Dendritic cell treated with granulocyte-macrophage colony-stimulating factor and Interleukin-4, amounts not matched to agents 40 ng/mL and 50 ng/mL, for 4 days (primary cell): ENCODE measurements at regions not wholly inside any gene's neighbourhood (a gene's known extent, or its start where the extent isn't known, plus 50 kb on each side); places are given as distances from the start of the nearest gene placed in this dataset.

Source experiments
- H3K27ac Mint-ChIP-seq: one replicate; pipeline ENCODE4 v1.8.0; 2022; ENCODE audit warnings: mild to moderate bottlenecking, mixed read lengths
- H3K27me3 Mint-ChIP-seq: one replicate; pipeline ENCODE4 v1.8.0; 2022; ENCODE audit warnings: mild to moderate bottlenecking, mixed read lengths
- H3K36me3 Mint-ChIP-seq: one replicate; pipeline ENCODE4 v1.8.0; 2022; ENCODE audit warnings: low read depth, mixed read lengths
- H3K4me1 Mint-ChIP-seq: one replicate; pipeline ENCODE4 v1.8.0; 2022; ENCODE audit warnings: low read depth, mixed read lengths
- H3K4me3 Mint-ChIP-seq: one replicate; pipeline ENCODE4 v1.8.0; 2022; ENCODE audit warnings: mild to moderate bottlenecking, moderate library complexity, mixed read lengths
- H3K9me3 Mint-ChIP-seq: one replicate; pipeline ENCODE4 v1.8.0; 2022; ENCODE audit warnings: mixed read lengths
- intact Hi-C: fragments of 100-400 bp; cut with micrococcal nuclease; formaldehyde crosslinking; loops from one replicate; pipeline ENCODE4 v1.15.0; 2022

GRCh38 chr12:81953541-81953940 is 194.4 kb upstream of the PPFIA2 start:
- Mint-ChIP-seq H3K27me3 (peaks cover 28% of the 10 kb centered on the region), H3K36me3 (no peaks in the 10 kb centered on the region), H3K27ac (no peak overlapping the region), H3K9me3 (peaks cover 7% of the 10 kb centered on the region), H3K4me1 (peaks cover 52% of the 10 kb centered on the region), H3K4me3 (no peak overlapping the region)
- intact Hi-C loops, result loop anchor here (10.0 kb wide), 1 partner anchor 401 kb away; the partner anchor contains the start of genes CCDC59 and METTL25

DNA sequence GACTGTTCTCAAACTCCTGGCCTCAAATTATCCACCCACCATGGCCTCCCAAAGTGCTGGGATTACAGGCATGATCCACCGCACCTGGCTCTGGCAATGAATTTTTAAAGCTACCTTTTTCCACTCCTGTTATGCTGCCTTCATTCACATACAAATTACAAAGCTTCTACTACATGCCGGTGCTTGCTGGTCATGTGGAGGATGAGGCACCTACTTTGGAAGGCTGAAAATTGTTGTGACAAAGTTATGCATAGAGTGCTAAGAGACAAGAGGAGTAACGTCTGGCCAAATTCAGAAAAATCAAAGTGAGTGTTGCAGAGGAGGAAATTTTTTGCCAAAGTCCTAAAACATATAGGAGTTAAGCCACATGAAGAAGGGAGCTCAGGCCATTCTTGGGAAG is 191.7 kb upstream of the PPFIA2 start:
- Mint-ChIP-seq H3K4me3 (no peak overlapping the region), H3K4me1 (peaks cover 46% of the 10 kb centered on the region), H3K27me3 (peaks cover 40% of the 10 kb centered on the region), H3K27ac (peak overlapping the region; percentile 60), H3K9me3 (peaks cover 7% of the 10 kb centered on the region), H3K36me3 (no peaks in the 10 kb centered on the region)
- intact Hi-C loops, result loop anchor here (10.0 kb wide), 1 partner anchor 404 kb away; the partner anchor contains the start of genes CCDC59 and METTL25

DNA sequence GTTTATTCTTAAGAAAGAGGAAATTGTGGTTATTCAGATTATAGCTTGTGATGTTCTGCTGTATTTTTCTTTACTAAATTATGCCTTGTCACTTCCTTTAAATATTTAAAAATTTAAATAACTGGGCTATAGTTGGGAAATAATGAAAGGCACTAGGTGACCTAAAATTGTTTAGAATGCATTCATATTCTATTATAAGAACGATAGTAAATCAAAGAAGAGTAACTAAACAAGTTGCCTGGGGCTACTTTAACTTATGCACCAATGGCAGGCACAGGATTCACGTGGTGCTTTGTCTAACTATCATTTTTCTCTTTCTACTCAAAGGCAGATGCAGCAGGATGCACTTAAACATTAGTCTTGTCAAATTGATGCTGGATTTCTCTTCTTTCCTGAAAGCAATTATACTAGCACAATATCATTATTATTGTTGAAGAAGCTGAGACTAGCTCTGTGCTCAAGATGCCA is 190.7 kb upstream of the PPFIA2 start:
- Mint-ChIP-seq H3K4me3 (no peak overlapping the region), H3K27ac (peak overlapping the region; percentile 60), H3K36me3 (no peaks in the 10 kb centered on the region), H3K4me1 (peaks cover 53% of the 10 kb centered on the region), H3K27me3 (peaks cover 45% of the 10 kb centered on the region), H3K9me3 (peaks cover 7% of the 10 kb centered on the region)
- intact Hi-C loops, result loop anchor here (10.0 kb wide), 1 partner anchor 405 kb away; the partner anchor contains the start of genes CCDC59 and METTL25

GRCh38 chr12:81949416-81949815 is 190.3 kb upstream of the PPFIA2 start:
- peak overlapping the region; percentile 60 for H3K27ac Mint-ChIP-seq
- peaks cover 44% of the 10 kb centered on the region for H3K27me3 Mint-ChIP-seq
- intact Hi-C loops, result no loop called here
- H3K4me1 Mint-ChIP-seq, result peaks cover 58% of the 10 kb centered on the region
- no peak overlapping the region for H3K4me3 Mint-ChIP-seq
- H3K9me3 Mint-ChIP-seq, result peaks cover 7% of the 10 kb centered on the region
- H3K36me3 Mint-ChIP-seq, result no peaks in the 10 kb centered on the region

DNA sequence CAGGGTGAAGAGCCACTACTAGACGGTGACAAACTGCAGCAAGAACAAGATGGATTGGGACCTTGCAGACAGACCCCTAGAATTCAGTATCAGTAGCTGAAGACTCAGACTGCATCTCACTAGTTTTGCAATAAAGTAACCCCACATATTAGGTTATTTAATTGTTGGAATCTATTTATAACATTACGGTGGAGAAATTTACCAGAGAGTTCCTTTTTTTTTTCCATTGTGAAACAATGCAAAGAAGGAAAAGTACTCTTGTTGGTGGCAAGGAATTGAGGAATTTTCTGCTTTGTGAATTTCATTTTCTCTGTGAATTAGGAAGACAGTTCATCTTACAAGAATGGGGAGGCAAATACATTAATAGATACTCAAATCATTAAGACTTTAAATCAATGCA is 185.7 kb upstream of the PPFIA2 start:
- Mint-ChIP-seq H3K27ac (no peak overlapping the region), H3K36me3 (no peaks in the 10 kb centered on the region), H3K27me3 (peaks cover 33% of the 10 kb centered on the region), H3K9me3 (no peaks in the 10 kb centered on the region), H3K4me3 (no peak overlapping the region), H3K4me1 (peaks cover 60% of the 10 kb centered on the region)
- intact Hi-C loops, result no loop called here

- Mint-ChIP-seq H3K4me3 (no peak overlapping the region), H3K9me3 (no peaks in the 10 kb centered on the region), H3K4me1 (peaks cover 66% of the 10 kb centered on the region), H3K36me3 (no peaks in the 10 kb centered on the region), H3K27me3 (peaks cover 52% of the 10 kb centered on the region), H3K27ac (no peak overlapping the region)
- intact Hi-C loops, result no loop called here
Observed at GRCh38 chr12:81942594-81942993, 183.4 kb upstream of the PPFIA2 start.

- Mint-ChIP-seq H3K4me1 (no peaks in the 10 kb centered on the region), H3K27ac (no peak overlapping the region), H3K4me3 (no peak overlapping the region), H3K9me3 (no peaks in the 10 kb centered on the region), H3K36me3 (no peaks in the 10 kb centered on the region), H3K27me3 (peaks cover 29% of the 10 kb centered on the region)
- intact Hi-C loops, result no loop called here
Observed at GRCh38 chr12:81930037-81930436, 170.9 kb upstream of the PPFIA2 start.

DNA sequence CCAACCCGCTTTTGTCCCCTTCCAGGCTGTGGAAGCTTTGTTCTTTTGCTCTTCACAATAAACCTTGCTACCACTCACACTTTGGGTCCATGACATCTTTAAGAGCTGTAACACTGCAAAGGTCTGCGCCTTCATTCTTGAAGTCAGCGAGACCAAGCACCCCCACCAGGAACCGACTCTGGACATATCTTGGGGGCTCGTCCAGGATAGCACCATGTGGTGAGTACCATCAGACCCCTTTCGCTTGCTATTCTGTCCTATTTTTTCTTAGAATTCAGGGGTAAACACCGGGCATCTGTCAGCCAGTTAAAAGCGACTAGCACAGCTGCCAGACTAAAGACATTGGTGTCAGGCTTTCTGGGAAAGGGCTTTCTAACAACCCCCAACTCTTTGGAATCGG is 137.6 kb upstream of the PPFIA2 start:
- peaks cover 59% of the 10 kb centered on the region for H3K9me3 Mint-ChIP-seq
- H3K4me1 Mint-ChIP-seq, result no peaks in the 10 kb centered on the region
- no peaks in the 10 kb centered on the region for H3K27me3 Mint-ChIP-seq
- no peak overlapping the region for H3K27ac Mint-ChIP-seq
- H3K4me3 Mint-ChIP-seq, result no peak overlapping the region
- intact Hi-C loops, result no loop called here
- H3K36me3 Mint-ChIP-seq, result no peaks in the 10 kb centered on the region

GRCh38 chr12:81888961-81889360 is 129.8 kb upstream of the PPFIA2 start:
- H3K27ac Mint-ChIP-seq, result no peak overlapping the region
- intact Hi-C loops, result no loop called here
- H3K9me3 Mint-ChIP-seq, result peaks cover 8% of the 10 kb centered on the region
- H3K4me1 Mint-ChIP-seq, result no peaks in the 10 kb centered on the region
- H3K27me3 Mint-ChIP-seq, result peaks cover 5% of the 10 kb centered on the region
- H3K36me3 Mint-ChIP-seq, result no peaks in the 10 kb centered on the region
- no peak overlapping the region for H3K4me3 Mint-ChIP-seq

- no peak overlapping the region for H3K27ac Mint-ChIP-seq
- peaks cover 8% of the 10 kb centered on the region for H3K9me3 Mint-ChIP-seq
- intact Hi-C loops, result no loop called here
- no peaks in the 10 kb centered on the region for H3K36me3 Mint-ChIP-seq
- H3K4me3 Mint-ChIP-seq, result no peak overlapping the region
- no peaks in the 10 kb centered on the region for H3K4me1 Mint-ChIP-seq
- peaks cover 5% of the 10 kb centered on the region for H3K27me3 Mint-ChIP-seq
Observed at GRCh38 chr12:81888106-81888740, 129.1 kb upstream of the PPFIA2 start.

DNA sequence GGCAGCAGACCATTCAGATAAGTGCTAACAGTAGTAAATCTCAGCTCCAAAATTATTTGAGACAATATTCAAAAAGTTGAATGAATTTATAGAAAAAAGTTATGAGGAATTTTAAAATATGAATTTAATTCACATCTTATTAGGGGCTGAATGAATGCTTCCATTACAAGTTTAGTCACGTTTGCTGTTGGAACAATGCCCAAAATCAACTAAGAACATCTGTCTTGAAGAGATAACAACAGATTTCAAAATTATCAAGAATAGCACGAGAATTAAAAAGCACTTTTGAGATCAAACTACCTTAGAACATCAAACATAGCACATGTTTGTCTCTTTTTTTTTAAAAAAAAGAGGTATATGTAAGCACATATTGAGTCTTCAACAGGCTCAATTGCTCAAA is 115.4 kb upstream of the PPFIA2 start:
- intact Hi-C loops, result no loop called here
- H3K4me3 Mint-ChIP-seq, result no peak overlapping the region
- no peaks in the 10 kb centered on the region for H3K36me3 Mint-ChIP-seq
- no peak overlapping the region for H3K27ac Mint-ChIP-seq
- no peaks in the 10 kb centered on the region for H3K4me1 Mint-ChIP-seq
- peaks cover 6% of the 10 kb centered on the region for H3K27me3 Mint-ChIP-seq
- H3K9me3 Mint-ChIP-seq, result no peaks in the 10 kb centered on the region

DNA sequence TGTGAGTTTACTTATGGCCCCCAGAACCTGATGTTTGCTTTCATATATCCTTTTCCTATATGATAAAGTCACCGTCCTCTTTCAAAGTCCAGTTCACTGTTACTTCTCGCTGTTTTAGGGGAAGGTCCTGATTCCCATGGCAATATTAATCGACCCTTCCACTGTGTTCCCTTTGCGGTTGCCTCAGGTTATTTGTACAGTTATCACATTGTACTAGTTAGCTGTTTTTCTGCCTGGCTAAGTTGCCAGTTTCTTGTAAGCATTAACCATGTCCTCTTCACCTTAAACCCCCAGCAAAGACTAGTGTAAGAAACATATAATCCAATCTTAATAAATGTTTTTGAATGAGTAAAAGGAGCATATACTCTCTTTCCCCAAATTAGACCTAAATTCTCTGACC is 115.0 kb upstream of the PPFIA2 start:
- H3K27me3 Mint-ChIP-seq, result peaks cover 6% of the 10 kb centered on the region
- intact Hi-C loops, result no loop called here
- H3K4me3 Mint-ChIP-seq, result no peak overlapping the region

DNA sequence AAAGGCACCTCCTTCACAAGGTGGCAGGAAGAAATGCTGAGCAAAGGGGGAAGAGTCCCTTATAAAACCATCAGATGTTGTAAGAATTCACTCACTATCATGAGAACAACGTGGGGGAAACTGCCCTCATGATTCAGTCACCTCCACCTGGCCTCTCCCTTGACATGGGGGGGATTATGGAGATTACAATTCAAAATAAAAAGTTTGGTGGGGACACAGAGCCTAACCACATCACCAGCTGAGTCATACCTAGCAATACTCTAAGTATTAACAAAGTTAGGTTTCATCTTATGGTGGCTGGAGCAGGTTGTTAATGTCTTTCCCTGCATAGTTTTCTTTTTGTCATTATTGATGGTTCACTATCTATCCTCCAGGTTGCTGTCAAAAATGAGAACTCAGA is 113.2 kb upstream of the PPFIA2 start:
- H3K9me3 Mint-ChIP-seq, result no peaks in the 10 kb centered on the region
- peaks cover 6% of the 10 kb centered on the region for H3K27me3 Mint-ChIP-seq
- no peaks in the 10 kb centered on the region for H3K4me1 Mint-ChIP-seq
- no peak overlapping the region for H3K27ac Mint-ChIP-seq
- no peak overlapping the region for H3K4me3 Mint-ChIP-seq
- intact Hi-C loops, result no loop called here
- no peaks in the 10 kb centered on the region for H3K36me3 Mint-ChIP-seq

More for the DNA sequence above, 115.0 kb upstream of the PPFIA2 start:
- H3K27ac Mint-ChIP-seq, result no peak overlapping the region
- no peaks in the 10 kb centered on the region for H3K4me1 Mint-ChIP-seq
- no peaks in the 10 kb centered on the region for H3K9me3 Mint-ChIP-seq
- H3K36me3 Mint-ChIP-seq, result no peaks in the 10 kb centered on the region

- Mint-ChIP-seq H3K4me1 (no peaks in the 10 kb centered on the region), H3K36me3 (no peaks in the 10 kb centered on the region), H3K27me3 (peaks cover 2% of the 10 kb centered on the region), H3K27ac (no peak overlapping the region), H3K9me3 (no peaks in the 10 kb centered on the region), H3K4me3 (no peak overlapping the region)
- intact Hi-C loops, result no loop called here
Observed at GRCh38 chr12:81866081-81866480, 106.9 kb upstream of the PPFIA2 start.

- H3K4me1 Mint-ChIP-seq, result no peaks in the 10 kb centered on the region
- H3K36me3 Mint-ChIP-seq, result no peaks in the 10 kb centered on the region
- intact Hi-C loops, result no loop called here
- no peaks in the 10 kb centered on the region for H3K9me3 Mint-ChIP-seq
- H3K27me3 Mint-ChIP-seq, result peaks cover 4% of the 10 kb centered on the region
- no peak overlapping the region for H3K27ac Mint-ChIP-seq
- no peak overlapping the region for H3K4me3 Mint-ChIP-seq
Observed at GRCh38 chr12:81863406-81863805, 104.3 kb upstream of the PPFIA2 start.
